Stimulated activated naive CD4-positive, alpha-beta T cell treated with Interleukin-2 at 50 U/mL for 16 hours (primary cell): ENCODE measurements at regions not wholly inside any gene's neighbourhood (a gene's known extent, or its start where the extent isn't known, plus 50 kb on each side); places are given as distances from the start of the nearest gene placed in this dataset.

ENCODE experiments used
- DNase-seq: peaks from one replicate; lab custom pipeline; 2025; lab: John Stamatoyannopoulos, UW

- no peak for DNase-seq
Observed at GRCh38 chr1:199629624-199630023, 397.9 kb upstream of the NR5A2 start.

GRCh38 chr1:199639453-199639852 is 388.1 kb upstream of the NR5A2 start:
- no peak for DNase-seq

GRCh38 chr1:199641531-199641930 is 386.0 kb upstream of the NR5A2 start:
- no peak for DNase-seq

GRCh38 chr1:199644912-199645311 is 382.6 kb upstream of the NR5A2 start:
- no peak for DNase-seq

- no peak for DNase-seq
Observed at GRCh38 chr1:199646761-199647160, 380.7 kb upstream of the NR5A2 start.

- no peak for DNase-seq
Observed at GRCh38 chr1:199657449-199657848, 370.1 kb upstream of the NR5A2 start.

GRCh38 chr1:199660071-199660470 is 367.4 kb upstream of the NR5A2 start:
- DNase-seq, result no peak

GRCh38 chr1:199665371-199665770 is 362.1 kb upstream of the NR5A2 start:
- DNase-seq, result no peak

GRCh38 chr1:199667089-199667488 is 360.4 kb upstream of the NR5A2 start:
- no peak for DNase-seq

- DNase-seq, result no peak
Observed at GRCh38 chr1:199669916-199670315, 357.6 kb upstream of the NR5A2 start.

- no peak for DNase-seq
Observed at GRCh38 chr1:199671684-199672083, 355.8 kb upstream of the NR5A2 start.

GRCh38 chr1:199675937-199676336 is 351.6 kb upstream of the NR5A2 start:
- no peak for DNase-seq

GRCh38 chr1:199678771-199679170 is 348.7 kb upstream of the NR5A2 start:
- no peak for DNase-seq

- DNase-seq, result no peak
Observed at GRCh38 chr1:199682081-199682480, 345.4 kb upstream of the NR5A2 start.

GRCh38 chr1:199684686-199685273 is 342.7 kb upstream of the NR5A2 start:
- peak; percentile 1 for DNase-seq

GRCh38 chr1:199685369-199685768 is 342.1 kb upstream of the NR5A2 start:
- DNase-seq, result no peak

- no peak for DNase-seq
Observed at GRCh38 chr1:199687321-199687720, 340.2 kb upstream of the NR5A2 start.

GRCh38 chr1:199688133-199688676 is 339.3 kb upstream of the NR5A2 start:
- DNase-seq, result no peak

GRCh38 chr1:199688774-199689173 is 338.7 kb upstream of the NR5A2 start:
- no peak for DNase-seq

- DNase-seq, result no peak
Observed at GRCh38 chr1:199690496-199690895, 337.0 kb upstream of the NR5A2 start.

GRCh38 chr1:199691540-199691939 is 336.0 kb upstream of the NR5A2 start:
- DNase-seq, result no peak

- no peak for DNase-seq
Observed at GRCh38 chr1:199693724-199694123, 333.8 kb upstream of the NR5A2 start.

- DNase-seq, result no peak
Observed at GRCh38 chr1:199696225-199696624, 331.3 kb upstream of the NR5A2 start.

- DNase-seq, result no peak
Observed at GRCh38 chr1:199698222-199698621, 329.3 kb upstream of the NR5A2 start.
